ENCODE measurements at regions not wholly inside any gene's neighbourhood (a gene's known extent, or its start where the extent isn't known, plus 50 kb on each side); places are given as distances from the start of the nearest gene placed in this dataset.

DNA sequence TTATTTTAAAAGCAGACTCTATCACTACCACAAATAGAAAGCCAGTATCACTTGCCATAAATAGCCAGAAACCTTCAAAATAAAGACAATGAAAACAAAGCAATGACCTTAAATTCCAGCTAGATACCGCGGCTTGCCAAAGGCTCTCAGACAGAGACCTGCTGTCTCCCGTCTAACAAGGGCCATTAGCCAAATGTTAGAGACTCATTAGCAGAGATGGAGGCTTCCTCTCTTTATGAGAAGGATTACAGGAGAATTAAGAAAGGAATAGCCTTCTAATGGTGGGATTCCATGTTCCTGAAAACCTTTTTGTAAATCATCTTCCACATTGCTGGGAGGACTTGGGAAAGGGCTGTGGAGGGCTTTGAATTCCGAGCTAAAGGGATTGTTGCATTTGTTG is 206.7 kb downstream of the AACS start:
- no peak for DNase-seq (ENCODE audit: low spot score)

DNA sequence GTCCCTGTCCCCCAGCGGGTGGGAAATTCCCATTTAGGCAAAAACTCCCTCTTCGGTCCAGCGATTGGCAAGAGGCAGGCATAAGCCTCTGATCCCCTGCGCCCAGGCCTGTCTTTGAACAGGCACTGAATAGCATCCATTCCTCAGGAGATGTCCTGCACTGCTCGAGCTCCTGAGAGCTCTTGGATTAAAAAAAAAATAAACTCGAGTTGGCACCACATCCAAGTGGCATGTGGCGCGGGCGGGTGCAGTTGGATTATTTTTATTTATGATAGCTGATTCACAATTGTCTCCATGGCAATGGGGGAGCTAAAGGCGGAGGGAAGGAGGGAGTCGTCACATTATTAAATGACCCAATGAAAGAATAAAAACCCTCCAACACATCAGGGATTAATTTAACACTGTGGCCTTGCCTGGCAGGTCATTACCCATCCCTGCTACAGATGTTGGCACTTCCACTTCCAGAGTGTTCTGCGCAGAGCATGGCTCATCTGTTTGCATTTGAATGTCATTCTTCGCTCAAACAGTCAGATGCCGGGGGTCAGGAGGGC is 207.2 kb downstream of the AACS start:
- no peak for DNase-seq (ENCODE audit: low spot score)

DNA sequence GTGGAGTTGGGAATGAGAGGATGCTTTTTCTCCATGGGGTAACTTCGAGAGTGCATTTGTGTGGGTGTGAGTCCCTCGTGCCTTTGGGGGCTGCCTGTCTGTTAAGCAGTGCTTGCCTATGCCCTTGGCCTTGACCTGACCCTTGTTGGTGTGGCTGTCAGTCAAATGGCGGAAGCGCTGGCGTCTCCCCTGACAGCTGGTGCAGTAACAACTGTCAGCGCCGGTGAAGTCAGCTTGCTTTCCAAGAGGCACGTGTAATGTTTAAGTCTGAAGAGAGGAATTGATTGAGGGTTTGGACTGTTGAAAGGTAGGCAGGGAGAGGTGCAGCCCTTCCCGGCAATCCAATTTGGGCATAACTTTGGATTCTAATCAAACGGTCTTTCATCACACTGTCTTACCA is 211.3 kb downstream of the AACS start:
- no peak for DNase-seq (ENCODE audit: low spot score)

DNA sequence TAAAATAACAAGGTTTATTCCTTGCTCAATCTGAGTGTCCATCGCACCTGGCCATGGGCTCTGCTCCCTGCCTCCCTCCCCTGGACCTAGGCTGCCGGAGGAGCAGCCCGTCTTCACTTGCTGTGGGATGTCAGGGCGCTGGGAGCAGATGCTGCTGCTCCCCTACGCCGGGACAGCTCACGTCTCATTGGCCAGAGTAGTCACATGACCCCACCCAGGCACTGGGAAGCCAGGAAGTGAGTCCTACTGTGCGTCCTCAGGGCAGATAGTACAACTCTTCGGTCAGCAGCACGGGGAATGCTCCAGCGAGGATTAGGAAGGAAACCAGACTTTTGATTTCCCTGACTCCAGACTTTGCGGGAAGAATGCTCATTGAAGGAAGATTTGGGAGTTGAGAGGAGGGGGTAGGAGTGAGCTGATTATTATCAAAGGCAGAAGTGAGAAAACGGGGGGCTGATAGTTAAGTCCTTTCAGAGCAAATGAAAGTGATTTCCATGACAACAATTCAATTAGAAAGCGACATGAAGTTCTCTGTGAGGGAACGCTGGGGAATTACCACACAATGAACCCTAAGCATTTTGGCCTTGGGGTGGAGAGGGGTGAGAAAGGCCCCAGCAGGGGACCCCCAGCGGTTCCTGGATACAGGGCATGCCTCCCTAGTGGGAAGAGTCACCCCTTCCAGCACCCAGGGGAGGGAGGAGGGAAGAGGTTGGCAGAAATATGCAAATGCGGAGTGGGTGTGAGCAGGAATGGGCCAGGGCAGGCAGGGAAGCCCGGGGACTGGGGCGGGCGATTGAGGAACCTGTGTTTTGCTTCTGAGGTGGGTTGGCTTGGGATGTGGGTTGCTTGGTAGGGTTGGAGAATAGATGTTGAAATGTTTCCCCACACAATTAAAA is 215.5 kb downstream of the AACS start:
- DNase-seq (ENCODE audit: low spot score) = no peak

DNA sequence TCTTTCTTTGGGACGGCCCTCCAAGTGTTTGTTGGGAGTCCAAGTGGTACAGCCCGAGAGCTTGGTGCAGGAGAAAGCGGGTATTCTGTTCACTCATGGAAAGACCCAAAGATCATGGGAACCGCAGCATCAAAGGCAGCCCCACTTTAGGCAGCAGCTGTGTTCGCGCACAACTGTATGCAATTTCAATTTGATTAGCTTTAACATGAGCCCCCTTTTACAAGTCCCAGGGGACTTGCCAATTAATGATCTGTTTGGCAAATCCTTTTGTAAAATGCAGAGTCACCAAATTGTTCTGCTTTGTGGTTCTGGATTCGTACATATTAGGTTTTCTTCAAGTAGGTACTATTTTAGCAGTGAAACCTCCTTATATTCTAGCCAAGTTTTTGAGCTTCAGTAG is 217.7 kb downstream of the AACS start:
- no peak for DNase-seq (ENCODE audit: low spot score)

DNA sequence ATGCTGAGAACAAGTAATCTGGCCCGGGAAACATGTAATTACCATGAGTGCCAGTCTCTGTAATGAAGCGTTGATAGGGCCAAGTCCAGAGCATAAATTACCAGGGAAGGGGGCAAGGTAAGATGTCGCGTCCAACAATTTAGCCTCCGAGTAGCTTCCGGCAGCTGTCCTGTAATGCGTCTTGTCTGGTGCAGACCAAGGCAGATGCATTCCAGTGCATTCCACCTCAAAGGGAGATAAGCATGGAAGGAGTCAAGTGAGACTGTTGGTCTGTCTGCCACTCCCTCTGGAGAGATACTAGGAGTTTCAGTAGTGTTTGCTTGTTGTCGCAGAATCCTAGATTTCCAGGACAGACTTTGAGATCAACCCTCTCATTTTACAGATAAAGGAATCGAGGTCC is 218.3 kb downstream of the AACS start:
- no peak for DNase-seq (ENCODE audit: low spot score)

DNA sequence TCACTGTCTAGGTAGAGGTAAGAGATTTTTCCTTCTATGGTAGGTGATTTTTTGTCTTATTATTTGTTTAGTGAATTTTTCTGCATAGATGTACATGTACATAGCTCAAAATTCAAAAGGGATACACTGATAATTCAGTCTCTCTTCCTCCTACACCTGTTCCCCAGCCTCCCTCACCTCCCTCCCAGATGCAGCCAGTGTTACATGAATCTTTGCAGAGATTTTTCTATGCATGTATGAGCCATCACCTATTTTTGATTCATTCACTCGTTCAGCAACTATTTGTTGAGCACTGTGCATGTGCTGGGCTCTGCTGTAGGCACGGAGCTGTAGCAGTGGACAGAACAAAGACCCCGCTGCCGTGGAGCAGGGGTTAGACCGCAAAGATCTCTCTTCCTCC is 218.9 kb downstream of the AACS start:
- DNase-seq (ENCODE audit: low spot score) = no peak

DNA sequence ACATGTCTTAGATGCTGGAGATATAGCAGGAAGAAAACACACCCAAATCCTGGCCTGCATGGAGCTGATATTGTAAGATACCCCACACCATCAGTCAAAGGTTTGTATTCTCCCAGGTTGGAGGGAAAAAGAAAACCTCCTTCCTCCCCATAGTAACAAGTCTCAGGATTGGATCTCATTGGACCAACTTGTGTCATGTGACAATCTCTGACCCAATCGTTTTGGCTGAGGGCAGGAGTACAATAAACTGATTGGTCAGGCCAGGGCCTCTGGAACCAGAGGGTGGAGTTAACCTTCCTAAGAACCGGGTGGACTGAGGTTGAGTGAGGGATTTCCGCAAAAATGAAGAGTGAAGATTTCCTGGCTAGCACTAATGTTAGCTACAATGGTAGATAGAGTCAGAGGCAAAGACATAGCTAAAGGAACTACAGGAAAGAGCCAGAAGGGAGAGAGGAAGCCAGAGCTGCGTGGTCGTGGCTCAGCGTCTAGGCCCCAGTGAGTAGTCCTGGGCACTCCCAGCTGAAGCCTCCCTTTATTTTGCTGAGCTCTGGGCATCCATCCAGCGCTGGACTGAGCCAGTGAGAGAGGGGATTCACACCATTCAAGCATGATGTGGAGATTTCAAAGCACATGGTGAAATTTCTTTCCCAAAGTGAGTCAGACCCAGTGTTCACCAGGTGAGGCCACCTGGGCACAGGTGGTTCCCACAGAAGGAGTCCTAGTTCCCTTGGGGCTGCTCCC is 219.9 kb downstream of the AACS start:
- peak; percentile 78 for DNase-seq (ENCODE audit: low spot score)

DNA sequence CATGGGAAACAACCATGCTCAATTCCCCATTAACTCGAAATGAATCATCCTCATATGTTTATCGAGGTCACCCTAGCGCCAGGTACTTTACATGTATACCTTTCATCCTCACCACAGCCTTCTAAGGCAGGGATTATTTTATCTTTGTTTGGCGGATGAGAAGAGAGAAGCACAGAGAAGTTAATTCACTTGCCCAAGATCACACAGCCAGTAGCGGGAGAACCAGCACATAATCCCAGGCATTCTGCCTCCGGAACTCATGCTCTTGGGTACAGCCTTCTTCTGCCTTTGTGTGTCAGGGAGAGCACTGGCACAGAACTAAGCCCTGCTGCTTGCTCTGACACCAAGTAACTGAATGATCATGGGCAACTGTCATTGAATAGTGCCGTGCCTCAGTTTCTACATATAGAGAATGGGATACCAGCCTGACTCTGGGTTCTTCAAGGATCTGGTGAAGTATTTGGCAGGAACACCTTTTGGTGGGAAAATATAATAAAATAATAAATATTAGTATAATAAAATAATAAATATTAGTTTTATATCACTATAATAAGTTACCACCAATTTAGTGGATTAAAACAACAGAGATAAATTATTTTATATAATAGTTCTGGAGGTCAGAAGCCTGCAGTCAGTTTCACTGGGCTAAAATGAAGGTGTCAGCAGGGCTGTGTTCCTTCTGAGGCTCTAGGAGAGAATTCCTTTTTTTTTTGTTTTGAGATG is 220.9 kb downstream of the AACS start:
- DNase-seq (ENCODE audit: low spot score) = no peak

DNA sequence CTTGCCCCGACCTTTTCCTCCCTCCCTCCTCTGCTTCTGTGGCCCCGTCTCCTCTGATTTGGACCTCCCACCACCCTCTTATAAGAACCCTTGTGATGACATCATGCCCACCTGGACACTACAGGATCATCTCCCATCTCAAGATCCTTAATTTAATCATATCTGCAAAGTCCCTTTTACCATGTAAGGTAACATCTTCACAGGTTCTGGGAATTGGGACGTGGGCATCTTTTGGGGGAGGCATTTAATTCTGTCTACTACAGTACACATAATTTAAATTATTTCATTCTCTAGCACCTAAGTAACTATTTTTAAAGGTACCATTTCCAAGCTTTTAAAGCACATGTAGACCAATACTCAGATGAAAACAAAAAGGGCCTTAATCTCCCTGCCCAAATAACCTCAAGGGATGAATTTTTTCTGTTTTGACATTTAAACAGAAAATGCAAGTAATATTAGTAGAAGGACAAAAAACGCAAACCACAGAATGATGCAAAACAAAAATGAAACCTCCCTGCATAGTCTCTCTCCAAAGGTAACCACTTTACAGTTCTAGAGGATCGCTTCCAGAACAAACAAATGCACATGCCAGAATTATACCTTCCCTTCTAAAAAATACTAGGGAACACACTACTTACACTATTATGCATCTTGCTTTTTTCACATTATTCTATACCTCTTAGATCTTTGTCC is 222.1 kb downstream of the AACS start:
- no peak for DNase-seq (ENCODE audit: low spot score)

DNA sequence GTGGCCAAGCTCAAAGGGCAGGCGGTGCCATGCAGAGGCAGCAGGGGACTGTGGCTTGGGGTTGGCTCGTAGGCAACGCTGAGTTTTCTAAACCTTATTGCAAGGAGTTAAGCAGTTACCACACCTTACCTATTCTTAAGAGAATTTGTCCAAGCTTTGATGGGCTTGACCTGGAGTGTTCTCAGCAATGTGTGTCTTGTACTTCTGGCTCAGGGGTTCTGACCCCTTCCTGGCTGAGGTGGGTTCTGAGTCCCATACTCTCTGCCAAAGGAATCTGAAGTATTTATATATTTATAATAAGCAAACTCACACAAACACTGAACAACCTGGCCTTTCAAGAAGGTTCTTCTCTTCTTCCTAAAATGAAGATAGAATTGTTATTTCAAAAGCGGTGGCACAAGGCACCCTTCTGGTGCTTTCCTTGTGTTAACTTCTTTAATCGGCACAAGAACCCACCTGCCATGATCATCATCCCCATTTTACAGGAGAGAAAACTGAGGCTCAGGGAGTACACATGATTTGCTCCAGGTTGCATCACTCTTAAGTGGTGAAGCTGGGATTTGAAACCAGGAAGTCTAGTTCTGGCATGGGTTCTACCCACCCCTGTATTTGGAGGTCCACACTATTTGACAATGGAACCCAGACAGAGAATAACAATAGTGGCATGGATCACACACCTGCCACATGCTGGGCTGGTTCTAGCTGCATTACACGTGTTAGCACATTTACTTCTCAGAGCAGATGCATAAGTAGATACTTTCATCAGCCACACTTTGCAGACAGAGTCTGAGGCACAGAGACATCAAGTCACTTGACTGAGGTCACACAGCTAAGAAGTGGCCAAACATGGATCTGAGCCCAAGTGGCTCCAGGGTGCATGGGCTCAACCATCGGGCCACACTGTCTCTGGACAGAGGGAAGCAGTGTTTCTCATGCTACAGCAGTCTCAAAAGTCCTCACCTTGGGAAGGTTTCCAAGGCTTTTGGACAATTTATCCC is 224.0 kb downstream of the AACS start:
- no peak for DNase-seq (ENCODE audit: low spot score)

DNA sequence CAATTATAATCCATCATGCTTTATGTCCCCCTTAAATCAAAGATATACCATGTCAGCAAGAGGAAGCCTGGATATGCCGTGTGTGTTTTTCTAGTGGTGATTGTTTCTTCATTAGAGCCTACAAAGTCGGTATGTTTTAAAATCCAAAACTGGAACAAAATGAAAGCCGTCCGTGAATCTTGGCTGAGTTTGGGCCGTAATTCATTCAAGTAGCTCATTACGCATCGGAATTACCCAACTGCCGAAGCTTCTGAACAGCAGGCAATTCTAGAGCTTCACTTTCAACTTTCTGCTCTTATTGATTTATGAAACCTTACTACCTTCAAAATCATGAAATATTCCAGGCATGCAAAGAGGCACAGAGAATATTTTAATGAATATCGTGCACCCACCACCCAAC is 224.7 kb downstream of the AACS start:
- no peak for DNase-seq (ENCODE audit: low spot score)

DNA sequence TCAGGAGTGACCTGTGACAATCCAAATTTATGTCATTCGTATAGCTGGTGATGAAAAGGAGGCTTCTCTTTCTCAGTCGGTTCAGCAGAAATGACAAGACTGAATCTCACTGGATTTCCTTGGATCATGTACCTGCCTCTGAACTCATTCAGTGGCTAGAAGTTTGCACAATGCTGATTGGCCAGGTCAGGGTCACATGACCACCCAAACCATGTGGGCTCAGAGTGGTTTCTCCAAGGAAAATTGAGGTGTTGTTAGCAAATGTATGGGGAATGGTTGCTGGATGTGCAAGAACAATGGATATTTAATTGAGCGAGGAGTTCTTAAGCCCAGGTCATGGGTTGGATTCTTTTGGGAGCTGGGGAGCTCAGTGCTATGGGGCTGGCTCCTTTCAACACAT is 227.5 kb downstream of the AACS start:
- no peak for DNase-seq (ENCODE audit: low spot score)

DNA sequence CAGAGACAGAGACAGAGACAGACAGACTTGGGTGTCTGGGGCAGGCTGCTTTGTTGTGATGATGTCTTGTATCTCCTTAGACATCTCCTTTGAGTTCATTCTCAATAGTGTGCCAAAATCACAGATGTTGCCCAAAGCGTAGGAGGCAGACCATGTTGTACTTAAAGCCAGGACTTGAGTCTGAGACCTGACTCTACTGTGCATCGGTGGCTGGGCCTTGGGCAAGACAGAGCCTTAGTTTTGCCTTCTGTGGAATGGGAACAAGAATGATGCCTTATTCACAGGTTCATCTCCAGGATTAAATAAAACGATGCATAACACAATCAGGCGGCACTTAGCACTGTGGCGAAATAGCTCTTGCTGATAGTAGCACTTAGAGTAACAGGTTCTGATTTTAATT is 230.3 kb downstream of the AACS start:
- DNase-seq (ENCODE audit: low spot score) = no peak

DNA sequence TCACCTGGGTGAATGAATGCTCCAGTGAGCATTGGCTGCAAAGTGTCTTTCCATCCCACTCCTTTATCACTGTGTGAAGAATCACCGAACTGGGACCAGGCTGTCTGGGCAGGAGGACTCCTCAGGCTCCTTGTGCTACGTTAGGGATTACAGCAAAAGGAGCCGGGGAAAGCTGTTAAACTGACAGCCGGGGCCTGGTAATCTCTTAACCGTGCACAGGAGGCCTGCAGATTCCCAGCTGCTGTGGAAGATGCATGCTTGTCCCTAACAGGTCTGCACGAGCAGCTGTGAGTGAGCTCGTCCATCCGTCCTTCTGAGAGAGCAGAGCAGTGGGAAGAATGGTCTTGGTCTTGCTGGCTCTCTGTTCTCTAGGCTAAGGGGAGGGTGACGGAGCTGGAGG is 231.5 kb downstream of the AACS start:
- DNase-seq (ENCODE audit: low spot score) = no peak

DNA sequence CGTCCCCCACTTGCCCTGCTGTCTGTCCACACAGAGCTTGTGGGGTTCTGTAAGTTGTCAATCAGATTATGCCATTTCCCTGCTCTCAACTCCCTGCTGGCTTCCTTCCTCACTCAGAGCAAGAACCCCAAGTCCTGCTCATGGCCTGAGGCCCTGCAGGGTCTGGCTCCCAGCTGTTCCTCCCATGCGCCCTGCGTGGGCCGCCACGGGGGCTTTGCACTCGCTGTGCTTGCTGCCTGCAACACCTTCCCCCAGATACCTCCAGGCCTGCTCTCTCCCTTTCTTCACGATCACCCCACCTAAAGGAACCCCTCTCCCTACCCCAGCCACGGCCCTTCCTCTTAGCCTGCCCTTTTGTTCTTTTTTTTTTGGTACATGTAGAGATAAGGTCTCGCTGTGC is 234.6 kb downstream of the AACS start:
- no peak for DNase-seq (ENCODE audit: low spot score)

DNA sequence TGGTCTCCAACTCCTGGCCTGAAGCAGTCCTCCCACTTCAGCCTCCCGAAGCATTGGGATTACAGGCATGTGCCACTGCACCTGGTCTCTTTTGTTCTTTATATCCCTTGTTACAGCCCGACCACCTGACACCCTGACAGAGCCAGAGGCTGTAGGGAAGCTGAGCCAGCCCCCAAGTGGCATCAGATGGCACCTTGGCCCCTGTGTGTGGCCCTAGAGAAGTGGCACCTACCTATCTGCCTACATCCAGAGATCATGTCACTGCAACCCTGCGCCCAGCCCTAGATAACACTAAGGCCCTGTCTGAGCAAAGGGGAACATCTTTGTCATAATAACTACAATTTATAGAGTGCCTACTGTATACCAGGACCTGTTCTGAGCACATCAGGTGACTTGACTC is 235.0 kb downstream of the AACS start:
- DNase-seq (ENCODE audit: low spot score) = no peak

DNA sequence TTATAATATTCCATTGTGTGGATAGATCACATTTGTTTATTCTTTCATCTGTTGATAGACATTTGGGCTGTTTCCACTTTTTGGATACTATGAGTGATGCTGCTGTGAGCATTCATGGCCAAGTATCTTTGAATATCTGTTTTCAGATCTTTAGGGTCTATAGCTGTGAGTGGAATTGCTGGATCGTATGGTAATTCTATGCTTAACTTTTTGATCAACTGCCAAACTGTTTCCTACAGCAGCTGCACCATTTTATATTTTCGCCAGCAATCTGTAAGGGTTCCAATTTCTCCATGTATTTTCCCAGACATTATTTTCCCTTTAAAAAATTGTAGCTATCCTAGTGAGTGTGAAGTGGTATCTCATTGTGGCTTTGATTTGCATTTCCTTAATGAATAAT is 238.1 kb downstream of the AACS start:
- DNase-seq (ENCODE audit: low spot score) = no peak

DNA sequence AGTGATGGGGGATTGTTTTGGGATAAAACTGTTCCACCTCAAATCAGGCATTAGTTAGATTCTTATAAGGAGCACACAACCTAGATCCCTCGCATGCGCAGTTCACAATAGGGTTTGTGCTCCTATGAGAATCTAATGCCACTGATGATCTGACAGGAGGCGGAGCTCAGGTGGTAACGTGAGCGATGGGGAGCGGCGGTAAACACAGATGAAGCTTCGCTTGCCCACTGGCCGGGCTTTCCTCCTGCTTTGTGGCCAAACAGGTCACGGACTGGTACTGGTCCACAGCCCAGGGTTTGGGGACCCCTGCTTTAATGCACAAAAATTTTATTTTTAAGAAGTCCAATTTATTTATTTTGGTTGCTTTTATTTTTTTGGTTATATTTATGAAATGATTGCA is 238.8 kb downstream of the AACS start:
- no peak for DNase-seq (ENCODE audit: low spot score)

DNA sequence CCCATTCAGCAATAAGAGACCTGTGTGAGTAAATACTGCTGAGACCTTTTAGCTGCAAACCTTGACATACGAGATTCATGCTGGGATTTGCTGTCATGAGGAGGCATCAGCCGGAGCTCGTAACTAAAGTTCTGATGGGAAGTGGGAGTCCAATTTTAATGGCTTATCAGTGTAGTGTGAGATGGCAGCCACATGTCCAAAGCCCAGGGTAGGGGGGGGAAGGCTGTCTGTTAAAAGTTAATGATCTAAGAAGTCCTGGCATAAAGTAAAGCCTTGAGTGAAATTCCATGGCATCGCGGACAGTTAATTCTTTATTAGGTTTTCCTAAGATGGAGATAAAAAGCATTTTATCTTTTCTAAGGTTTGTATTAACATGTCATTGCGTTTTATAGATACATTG is 240.0 kb downstream of the AACS start:
- DNase-seq (ENCODE audit: low spot score) = no peak

DNA sequence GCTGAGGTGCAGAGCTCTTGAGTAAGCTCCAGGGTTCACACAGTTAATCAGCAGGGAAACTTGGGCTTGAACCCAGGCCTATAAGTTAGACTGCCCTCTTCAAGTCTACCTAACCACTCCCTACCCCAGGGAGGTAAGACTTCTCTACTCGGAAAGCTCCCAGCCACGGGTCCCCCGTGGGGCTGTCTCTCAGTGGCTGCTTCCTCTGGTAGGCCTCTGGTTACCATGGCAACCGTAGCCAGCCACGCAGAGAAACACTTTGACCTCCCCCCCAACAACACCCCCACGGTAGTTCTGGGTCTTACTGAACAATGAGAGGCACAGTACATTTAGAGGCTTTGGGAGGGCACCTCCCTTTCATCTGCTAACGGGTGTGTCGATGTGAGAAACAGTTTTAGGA is 245.2 kb downstream of the AACS start:
- DNase-seq (ENCODE audit: low spot score) = no peak

All from NAMALWA (cell line).